IPS-18c (cell line): ENCODE measurements at regions not wholly inside any gene's neighbourhood (a gene's known extent, or its start where the extent isn't known, plus 50 kb on each side); places are given as distances from the start of the nearest gene placed in this dataset.

Experiments
- H3K4me3 ChIP-seq: 2 replicates; pipeline ENCODE4 v1.7.0; 2013; ENCODE audit warnings: low read depth, mild to moderate bottlenecking, low read length, moderate library complexity; ENCODE audit not compliant: insufficient read depth
- H3K9me3 ChIP-seq: one replicate; pipeline ENCODE4 v1.6.1; 2013; ENCODE audit warnings: mild to moderate bottlenecking, low read length, moderate library complexity; ENCODE audit not compliant: control insufficient read depth, insufficient read depth

DNA sequence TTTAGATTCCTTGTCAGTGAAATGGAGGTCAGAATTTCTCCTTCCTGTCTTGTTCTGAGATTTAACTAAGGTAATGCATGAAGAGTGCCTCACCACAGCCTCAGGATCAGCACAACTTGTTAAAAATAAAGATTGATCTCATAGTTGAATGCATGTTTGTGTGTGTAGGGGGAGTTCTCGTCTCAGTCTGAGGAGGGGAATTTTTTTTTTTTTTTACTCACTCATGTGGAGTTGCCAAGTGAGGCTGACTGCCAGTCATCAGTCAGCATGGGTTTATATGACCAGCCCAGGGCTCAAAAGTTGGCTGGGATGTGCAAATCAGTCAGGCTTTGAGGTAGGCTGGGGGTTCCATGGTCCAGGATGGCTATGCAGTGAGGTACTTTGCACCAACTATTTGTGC lies 113.2 kb downstream of the FANCF start:
- Histone ChIP-seq H3K4me3 (no peak overlapping the region), H3K9me3 (no peaks in the 10 kb centered on the region)

DNA sequence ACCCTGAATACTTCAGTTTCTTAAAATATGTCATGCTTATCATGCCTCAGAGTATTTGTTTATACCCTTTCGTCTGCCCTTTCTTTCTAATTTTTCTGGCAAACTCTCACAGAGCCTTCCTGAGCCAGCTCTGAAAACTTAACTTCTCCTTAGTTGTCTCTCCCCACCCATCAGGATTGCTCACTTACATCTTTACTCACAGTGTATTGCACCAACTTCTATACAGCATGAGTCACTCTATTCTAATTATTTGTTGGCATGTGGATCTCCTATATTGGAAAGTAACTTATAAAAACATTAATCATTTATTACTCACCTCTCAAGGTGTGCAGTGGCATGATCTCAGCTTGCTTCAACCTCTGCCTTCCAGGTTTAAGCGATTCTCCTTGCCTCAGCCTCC lies 114.9 kb downstream of the FANCF start:
- Histone ChIP-seq H3K9me3 (no peaks in the 10 kb centered on the region), H3K4me3 (no peak overlapping the region)

DNA sequence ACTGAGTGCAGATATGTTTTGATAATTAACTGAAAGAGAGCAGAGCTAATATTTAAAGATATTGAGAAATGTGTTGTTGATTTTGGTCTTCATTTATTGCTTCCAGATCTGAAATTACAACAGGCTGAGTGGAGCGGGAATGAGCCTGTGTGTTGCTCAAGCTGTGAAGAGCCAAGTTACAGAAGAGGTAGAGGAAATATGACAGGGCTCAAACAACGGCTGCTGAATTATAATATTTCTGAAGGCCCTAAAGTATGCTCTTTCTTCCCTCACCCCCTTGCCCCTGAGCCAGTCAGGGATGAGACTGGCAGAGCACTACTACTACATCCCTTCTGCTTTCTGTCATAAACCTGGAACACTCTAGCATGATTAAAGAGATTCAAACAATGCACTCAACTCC lies 115.6 kb downstream of the FANCF start:
- no peak overlapping the region for H3K4me3 ChIP-seq
- no peaks in the 10 kb centered on the region for H3K9me3 ChIP-seq

DNA sequence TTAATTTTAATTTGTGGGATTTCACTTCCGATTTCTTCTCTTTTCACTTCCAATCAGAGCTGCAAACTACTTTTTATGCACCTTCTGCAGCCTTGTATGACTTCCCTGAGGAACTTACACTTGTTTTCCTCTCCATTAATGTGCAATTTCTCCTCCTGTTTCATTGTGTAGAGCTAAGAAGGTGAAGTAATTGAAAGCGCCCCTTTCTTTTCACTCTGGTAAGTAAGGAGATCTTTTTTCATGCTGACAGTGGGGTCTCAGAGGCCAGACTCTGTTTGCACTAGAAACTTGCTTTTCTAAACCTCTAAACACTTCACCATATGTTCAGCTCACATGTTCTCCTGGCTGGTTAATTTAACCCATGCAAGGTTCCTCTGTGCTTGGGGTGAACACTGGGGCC lies 117.0 kb downstream of the FANCF start:
- no peaks in the 10 kb centered on the region for H3K9me3 ChIP-seq
- no peak overlapping the region for H3K4me3 ChIP-seq

DNA sequence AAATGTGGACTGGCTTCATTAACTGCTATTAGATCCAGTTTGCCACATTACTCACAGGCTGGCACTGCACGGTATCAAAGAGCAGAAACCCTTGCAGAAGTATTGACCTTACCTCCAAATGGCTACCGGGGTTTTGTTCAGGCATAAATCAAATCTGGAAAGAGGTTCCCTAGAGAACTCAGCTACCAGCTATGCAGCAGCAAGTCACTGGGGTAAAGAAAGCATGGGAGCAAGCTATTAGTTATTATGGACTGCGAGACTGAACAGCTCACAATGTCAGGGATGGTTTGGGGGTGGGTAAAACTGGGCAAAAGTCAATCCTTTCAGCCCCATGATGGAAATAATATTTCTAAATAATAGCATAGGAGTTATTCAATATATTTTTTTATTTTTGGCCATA lies 128.1 kb downstream of the FANCF start:
- H3K9me3 ChIP-seq = no peaks in the 10 kb centered on the region
- no peak overlapping the region for H3K4me3 ChIP-seq

DNA sequence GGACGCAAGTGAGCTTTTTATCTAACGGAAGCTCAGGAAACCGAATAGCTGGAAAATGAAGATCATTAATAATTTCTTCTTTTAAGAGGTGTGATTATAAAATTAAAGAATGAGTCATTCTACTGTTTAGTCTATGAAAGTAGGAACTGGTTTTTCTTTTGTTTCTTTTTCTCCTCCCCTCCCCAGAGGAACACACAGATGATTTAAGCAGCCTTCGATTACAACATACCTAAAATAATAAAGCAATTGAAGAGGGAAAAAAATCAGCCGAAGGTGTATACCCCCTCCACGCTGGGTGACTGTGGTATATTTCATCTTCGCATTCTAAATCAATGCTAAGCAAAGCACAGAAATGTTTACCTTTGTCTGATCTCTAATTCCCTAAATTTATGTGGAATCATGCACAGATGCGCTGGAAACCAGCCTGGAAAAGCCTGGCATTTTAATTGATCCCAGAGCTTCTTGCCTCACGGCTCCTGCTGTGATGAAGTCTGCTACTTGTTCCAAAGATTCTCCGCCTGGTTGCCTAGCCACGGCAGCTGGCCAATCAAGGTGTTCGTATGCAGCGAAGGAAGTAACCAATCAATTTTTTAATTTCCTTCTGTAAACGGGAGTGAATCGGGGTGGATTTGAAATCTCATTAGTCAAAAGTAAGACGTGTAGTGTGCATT lies 133.9 kb downstream of the FANCF start:
- Histone ChIP-seq H3K9me3 (no peaks in the 10 kb centered on the region), H3K4me3 (no peak overlapping the region)

DNA sequence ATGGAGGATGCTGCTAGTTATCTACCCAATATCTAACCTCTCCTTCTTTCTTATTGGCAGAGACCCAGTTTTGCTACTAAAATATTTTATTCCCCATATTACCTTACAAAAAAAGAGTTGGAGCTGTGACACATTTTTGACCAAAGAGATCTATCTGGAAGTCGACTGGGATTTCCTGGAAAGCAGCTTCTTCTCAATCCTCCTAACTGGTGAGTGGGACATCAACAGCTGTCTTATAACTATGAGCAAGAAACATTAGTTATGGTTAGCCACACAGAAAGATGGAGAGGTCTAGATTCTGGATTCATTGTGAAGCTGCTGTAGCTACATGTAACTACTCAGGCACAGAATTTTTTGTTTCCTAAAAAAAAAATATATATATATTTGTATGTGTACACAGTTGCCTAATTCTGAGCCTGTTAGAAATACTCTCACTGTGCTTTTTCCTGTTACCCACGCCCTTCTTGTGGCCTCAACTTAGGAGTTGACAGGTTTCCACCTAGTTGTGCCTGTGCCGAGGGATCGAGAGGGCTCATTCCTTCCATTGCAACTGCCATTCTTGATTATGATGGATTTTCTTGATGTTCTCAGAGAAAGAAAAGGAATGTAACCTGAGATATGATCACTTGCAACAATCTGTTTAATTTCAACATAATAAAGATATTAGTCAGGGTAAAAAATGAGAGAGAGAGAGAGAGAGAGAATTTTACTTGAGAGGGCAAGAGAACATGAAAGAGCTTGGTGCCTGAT lies 142.0 kb downstream of the SLC17A6 start:
- Histone ChIP-seq H3K9me3 (no peaks in the 10 kb centered on the region), H3K4me3 (no peak overlapping the region)

DNA sequence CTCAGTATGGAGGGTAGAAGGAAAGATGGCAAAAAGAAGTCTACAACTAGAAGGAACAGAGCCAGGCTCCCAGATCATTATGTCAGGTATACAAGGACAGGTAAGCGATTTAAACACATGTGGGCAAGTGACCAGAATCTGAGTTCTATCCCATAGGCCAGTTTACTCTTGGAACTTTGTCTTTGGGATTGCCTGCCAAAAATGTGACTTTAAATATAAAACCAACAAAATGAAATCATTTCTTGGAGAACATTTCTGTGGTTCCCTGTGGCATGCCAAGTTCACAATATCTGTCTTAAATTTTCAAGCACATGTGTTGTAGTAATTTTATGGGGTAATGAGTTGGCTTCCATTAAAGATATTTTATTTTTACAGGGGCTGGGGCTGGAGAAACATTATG lies 141.0 kb downstream of the SLC17A6 start:
- no peaks in the 10 kb centered on the region for H3K9me3 ChIP-seq
- no peak overlapping the region for H3K4me3 ChIP-seq

DNA sequence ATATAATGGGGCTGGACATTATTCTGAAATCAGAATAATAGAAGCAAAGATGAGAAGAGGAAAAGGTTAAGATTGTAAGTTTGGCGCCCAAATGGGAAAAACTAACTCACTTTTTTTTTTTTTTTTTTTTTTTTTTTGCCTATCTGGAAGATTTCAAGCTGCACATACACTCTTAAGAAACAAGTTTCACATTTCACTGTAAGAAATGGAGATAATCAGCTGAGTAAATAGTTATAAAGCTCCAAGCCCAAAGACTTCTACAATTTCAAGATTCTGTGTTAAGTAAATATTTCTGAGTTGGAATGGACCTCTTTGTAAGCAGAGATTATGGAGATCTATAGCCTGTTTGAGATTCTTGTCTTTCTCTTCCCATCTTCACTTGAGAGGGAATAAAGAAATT lies 140.0 kb downstream of the SLC17A6 start:
- H3K4me3 ChIP-seq = no peak overlapping the region

DNA sequence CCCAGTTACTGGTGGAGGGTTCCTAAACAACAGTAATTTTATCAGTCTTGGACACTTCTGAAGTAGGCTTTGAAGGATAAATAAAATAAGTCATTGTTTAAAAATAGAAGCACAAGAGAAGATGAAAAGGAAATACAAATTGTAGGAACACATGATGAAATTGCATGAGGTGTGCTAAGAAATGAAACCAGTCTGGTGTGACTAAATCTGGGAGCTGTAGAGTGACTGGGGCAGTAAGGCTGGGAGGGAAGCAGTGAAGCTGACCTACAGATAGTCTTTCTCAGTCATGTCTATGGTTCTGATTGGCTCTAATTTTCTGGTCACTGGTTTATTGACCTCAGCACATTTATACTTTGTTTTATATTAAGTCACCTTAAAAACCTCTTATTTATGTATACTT lies 139.1 kb downstream of the SLC17A6 start:
- Histone ChIP-seq H3K4me3 (no peak overlapping the region), H3K9me3 (no peaks in the 10 kb centered on the region)

More for the DNA sequence above, 140.0 kb downstream of the SLC17A6 start:
- H3K9me3 ChIP-seq = no peaks in the 10 kb centered on the region

DNA sequence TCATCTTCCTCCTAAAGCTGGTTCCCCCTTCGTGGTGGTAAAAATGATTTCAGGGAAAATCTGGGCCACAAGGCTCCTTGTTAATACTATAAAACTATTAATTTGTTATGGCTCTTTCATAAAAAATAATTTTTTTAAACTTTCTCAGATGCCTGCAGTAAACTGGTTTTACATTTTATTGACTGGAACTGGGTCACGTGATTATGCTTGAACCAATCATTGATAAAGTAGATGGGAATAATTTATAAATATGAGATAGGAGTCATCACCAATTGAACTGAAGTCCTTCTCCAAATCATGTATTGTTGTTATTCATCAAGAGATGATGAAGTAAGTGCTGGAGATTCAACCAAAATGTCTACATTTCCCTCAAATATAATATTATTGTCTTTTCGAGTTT lies 138.4 kb downstream of the SLC17A6 start:
- no peaks in the 10 kb centered on the region for H3K9me3 ChIP-seq

DNA sequence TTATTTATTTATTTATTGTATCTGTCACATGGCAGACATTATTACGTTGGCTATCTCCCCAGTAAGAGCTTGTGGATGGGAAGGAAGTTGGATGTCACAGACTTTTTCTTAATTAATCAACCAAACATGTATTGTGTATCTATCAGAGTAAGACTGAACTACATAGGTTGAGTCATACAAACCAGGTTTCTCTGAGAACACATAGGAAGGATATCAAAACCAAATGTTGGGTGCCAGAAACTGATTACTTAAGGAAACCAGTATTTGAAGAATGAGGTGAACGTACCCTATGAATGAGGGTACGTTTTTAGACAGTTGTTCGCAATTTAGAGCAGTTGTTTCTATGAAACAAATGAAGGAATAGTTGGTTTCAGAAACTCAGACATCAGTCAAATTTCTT lies 136.4 kb downstream of the SLC17A6 start:
- Histone ChIP-seq H3K9me3 (no peaks in the 10 kb centered on the region), H3K4me3 (no peak overlapping the region)

More for the DNA sequence above, 138.4 kb downstream of the SLC17A6 start:
- no peak overlapping the region for H3K4me3 ChIP-seq

DNA sequence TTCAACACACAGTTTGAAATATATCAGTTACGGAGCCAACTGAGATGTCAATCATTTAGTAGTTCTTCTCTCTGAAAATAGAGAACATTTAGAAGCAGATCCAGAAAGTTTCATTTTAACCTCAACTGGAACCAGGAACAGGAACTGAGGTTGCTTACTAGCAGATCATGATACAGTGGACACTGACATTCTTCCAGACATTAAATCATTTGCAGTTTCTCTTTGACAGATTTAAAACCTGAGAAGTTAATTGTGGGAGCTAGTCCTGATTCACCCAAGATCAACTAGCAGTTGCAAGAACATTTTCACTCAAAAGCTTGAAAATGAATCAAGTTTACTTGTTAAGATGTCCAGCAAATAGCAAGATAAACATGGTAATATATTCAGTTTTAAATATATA lies 135.4 kb downstream of the SLC17A6 start:
- Histone ChIP-seq H3K9me3 (no peaks in the 10 kb centered on the region), H3K4me3 (no peak overlapping the region)

DNA sequence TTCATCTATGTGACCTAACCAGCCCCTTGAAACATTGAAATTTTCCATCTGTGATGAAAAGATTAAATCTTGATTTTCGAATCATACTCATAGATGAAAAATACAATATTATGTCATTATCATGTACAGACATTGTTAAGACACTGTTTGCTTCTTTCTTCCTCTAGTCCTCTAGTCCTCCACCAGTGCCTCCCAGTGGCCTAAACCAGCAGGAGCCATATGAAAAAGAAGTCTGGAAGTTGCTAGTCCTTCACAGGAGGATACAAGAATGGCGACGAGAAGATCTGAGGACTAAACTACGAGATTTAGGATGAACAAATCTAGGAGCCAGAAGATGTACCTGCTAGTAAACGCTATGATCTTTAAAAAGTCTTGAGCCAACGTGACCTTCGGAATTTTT lies 134.1 kb downstream of the SLC17A6 start:
- H3K9me3 ChIP-seq = no peaks in the 10 kb centered on the region
- no peak overlapping the region for H3K4me3 ChIP-seq

DNA sequence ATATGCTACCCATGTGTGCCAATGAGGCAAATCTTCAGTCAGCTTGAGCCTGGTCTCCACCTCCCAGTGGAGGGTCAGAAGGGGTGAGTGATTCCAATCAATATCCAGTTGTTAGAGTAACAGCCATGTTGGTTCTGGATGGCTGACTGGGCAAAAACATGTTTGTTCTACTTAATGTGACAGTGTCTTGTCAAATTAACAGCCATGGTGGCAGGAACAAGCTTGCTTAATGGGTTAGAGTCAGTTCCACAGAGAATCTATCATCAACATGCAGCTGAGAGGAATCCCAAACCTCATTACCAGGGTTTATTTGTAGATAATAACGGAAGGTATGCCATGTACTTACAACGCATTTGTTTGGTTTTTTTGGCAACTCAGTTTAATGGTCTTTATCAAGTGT lies 133.2 kb downstream of the SLC17A6 start:
- no peak overlapping the region for H3K4me3 ChIP-seq
- no peaks in the 10 kb centered on the region for H3K9me3 ChIP-seq

DNA sequence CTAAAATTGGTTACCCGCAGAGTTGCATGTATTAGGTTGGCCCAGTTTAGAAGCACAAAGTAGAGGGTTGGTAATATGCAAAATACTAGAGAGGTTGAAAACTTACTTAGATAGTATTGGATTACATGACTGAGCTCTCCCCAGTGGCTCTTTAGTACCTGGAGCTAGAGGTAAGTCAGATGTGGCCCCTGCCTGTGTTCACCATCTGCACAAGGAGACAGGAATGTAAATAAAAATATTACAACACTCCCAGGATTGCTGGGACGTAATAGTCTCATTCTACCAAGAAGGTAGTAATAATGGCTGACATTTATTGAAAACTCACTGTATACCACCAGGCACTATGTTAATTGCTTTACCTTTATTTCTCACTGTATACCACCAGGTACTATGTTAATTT lies 129.6 kb downstream of the SLC17A6 start:
- Histone ChIP-seq H3K4me3 (no peak overlapping the region), H3K9me3 (no peaks in the 10 kb centered on the region)

DNA sequence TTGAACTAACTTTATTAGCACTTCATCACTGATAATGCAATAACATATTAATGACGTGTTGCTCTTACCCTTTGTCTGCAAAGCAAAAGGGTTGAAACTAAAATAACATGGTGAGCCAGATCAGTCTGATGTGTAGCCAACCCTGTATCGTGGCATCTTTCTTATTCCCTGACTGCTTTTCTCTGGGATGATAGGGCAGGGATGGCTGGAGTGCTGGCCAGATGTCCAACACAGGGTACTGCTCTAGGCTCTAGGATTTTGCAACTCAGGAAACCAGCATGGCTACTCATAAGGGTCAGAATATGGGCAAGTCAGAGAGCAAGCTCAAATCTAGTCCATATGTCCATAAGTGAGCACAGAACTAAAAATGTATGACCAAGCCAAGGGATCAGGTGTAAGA lies 129.1 kb downstream of the SLC17A6 start:
- Histone ChIP-seq H3K4me3 (no peak overlapping the region), H3K9me3 (no peaks in the 10 kb centered on the region)

DNA sequence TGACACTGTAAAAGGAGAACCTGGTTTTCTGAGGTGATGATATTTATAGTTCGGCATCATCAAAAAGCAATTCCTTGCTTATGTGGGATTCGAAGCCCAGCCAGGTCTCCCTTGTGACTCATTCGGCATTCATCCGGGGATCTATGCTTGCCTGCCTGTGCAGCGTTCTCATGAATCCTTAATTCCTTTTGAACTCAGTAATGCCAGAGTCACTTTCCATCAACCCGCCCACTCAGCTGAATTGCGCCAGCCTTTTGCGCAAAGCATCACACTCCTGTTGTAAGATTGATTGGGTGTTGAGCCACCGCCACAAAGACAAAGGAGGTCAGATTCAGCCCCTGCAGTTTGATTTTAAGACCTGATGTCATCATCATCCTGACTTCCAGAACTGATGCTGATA lies 128.6 kb downstream of the SLC17A6 start:
- Histone ChIP-seq H3K4me3 (no peak overlapping the region), H3K9me3 (no peaks in the 10 kb centered on the region)

DNA sequence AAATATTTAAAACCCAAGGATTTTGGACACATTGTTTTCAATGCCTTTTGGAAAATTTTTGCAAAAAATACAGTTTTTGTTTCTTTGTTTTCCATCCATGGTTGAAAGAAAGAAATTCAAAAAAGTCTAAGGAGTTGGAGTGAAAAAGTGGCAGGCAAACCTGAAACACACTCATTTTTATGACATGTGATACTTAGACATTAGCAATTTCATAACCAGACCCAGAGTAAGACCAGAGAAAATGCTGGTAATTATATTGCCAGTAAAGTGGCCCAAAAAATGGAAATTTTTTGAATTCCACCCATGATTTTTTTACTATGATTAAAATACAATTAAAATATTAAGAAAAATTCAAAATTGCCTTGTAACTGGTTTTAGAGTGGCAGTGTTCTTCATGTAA lies 128.2 kb downstream of the SLC17A6 start:
- Histone ChIP-seq H3K4me3 (no peak overlapping the region), H3K9me3 (no peaks in the 10 kb centered on the region)
